ENCODE measurements at regions not wholly inside any gene's neighbourhood (a gene's known extent, or its start where the extent isn't known, plus 50 kb on each side); places are given as distances from the start of the nearest gene placed in this dataset.

- TF ChIP-seq ZBTB7A (IDR thresholded peaks at IDR 0.05; ENCODE audit: low read depth) (no peak), FOXM1 (IDR thresholded peaks at IDR 0.05; ENCODE audit: borderline replicate concordance, low read depth) (no peak)
Observed at GRCh38 chr1:168416220-168416619, 127.6 kb downstream of the XCL2 start.
